BJ (cell line): ENCODE measurements at regions not wholly inside any gene's neighbourhood (a gene's known extent, or its start where the extent isn't known, plus 50 kb on each side); places are given as distances from the start of the nearest gene placed in this dataset.

Experiments
- CTCF ChIA-PET: fragments of 350-600 bp; formaldehyde crosslinking; extraction: SDS; loops from one replicate; lab custom pipeline; 2021; ENCODE audit warnings: antibody characterized with exemption, inconsistent platforms; lab: Yijun Ruan, JAX
- POLR2A ChIA-PET: fragments of 300-600 bp; sonication (Branson Sonifier 250); formaldehyde crosslinking; extraction: SDS; loops from one replicate; lab custom pipeline; 2021; ENCODE audit warnings: antibody characterized with exemption; lab: Charles Lee
- DNase-seq: peaks from one replicate; pipeline ENCODE4 v3.0.0-alpha.2; 2011; ENCODE audit warnings: low read depth
- H3K27me3 ChIP-seq: 2 replicates; pipeline ENCODE4 v1.6.0; 2011; ENCODE audit warnings: low read length; ENCODE audit not compliant: control insufficient read depth, insufficient read depth
- H3K36me3 ChIP-seq: 2 replicates; pipeline ENCODE4 v1.5.1; 2011; ENCODE audit warnings: low read length; ENCODE audit not compliant: control insufficient read depth, insufficient read depth
- H3K4me3 ChIP-seq: 2 replicates; pipeline ENCODE4 v1.5.1; 2011; ENCODE audit warnings: low read depth, mild to moderate bottlenecking, control low read depth, low read length
- TF ChIP-seq, protein P1 (sequence below): IDR thresholded peaks from 2 replicates; pipeline ENCODE4 v1.5.1; 2011; ENCODE audit warnings: low read depth, mild to moderate bottlenecking, control low read depth, inconsistent platforms, low read length, moderate library complexity; ENCODE audit not compliant: insufficient read depth

- TF ChIP-seq, protein P1, sequence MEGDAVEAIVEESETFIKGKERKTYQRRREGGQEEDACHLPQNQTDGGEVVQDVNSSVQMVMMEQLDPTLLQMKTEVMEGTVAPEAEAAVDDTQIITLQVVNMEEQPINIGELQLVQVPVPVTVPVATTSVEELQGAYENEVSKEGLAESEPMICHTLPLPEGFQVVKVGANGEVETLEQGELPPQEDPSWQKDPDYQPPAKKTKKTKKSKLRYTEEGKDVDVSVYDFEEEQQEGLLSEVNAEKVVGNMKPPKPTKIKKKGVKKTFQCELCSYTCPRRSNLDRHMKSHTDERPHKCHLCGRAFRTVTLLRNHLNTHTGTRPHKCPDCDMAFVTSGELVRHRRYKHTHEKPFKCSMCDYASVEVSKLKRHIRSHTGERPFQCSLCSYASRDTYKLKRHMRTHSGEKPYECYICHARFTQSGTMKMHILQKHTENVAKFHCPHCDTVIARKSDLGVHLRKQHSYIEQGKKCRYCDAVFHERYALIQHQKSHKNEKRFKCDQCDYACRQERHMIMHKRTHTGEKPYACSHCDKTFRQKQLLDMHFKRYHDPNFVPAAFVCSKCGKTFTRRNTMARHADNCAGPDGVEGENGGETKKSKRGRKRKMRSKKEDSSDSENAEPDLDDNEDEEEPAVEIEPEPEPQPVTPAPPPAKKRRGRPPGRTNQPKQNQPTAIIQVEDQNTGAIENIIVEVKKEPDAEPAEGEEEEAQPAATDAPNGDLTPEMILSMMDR: no peak
- H3K4me3 ChIP-seq: no peak overlapping the region
- H3K36me3 ChIP-seq: no peaks in the 10 kb centered on the region
- ChIA-PET POLR2A (no interaction called here), CTCF (no interaction called here)
- no peaks in the 10 kb centered on the region for H3K27me3 ChIP-seq
- no peak for DNase-seq
Measured at GRCh38 chr7:119105381-119105780, 880.9 kb downstream of the ANKRD7 start.

- Histone ChIP-seq H3K27me3 (no peaks in the 10 kb centered on the region), H3K4me3 (no peak overlapping the region), H3K36me3 (no peaks in the 10 kb centered on the region)
- no peak for DNase-seq
- TF ChIP-seq, protein P1: no peak
- CTCF ChIA-PET: no interaction called here
- POLR2A ChIA-PET: no interaction called here
Measured at GRCh38 chr7:119123326-119123725, 898.8 kb downstream of the ANKRD7 start.

GRCh38 chr7:119127706-119128105 lies 903.2 kb downstream of the ANKRD7 start:
- ChIA-PET CTCF (no interaction called here), POLR2A (no interaction called here)
- no peak for DNase-seq
- H3K36me3 ChIP-seq: no peaks in the 10 kb centered on the region
- TF ChIP-seq, protein P1: no peak
- H3K27me3 ChIP-seq: no peaks in the 10 kb centered on the region
- no peak overlapping the region for H3K4me3 ChIP-seq

- Histone ChIP-seq H3K36me3 (no peaks in the 10 kb centered on the region), H3K27me3 (no peaks in the 10 kb centered on the region), H3K4me3 (no peak overlapping the region)
- DNase-seq: no peak
- TF ChIP-seq, protein P1: no peak
- ChIA-PET POLR2A (no interaction called here), CTCF (no interaction called here)
Measured at GRCh38 chr7:119132436-119132835, 907.9 kb downstream of the ANKRD7 start.

- CTCF ChIA-PET: no interaction called here
- Histone ChIP-seq H3K27me3 (no peaks in the 10 kb centered on the region), H3K4me3 (no peak overlapping the region), H3K36me3 (no peaks in the 10 kb centered on the region)
- TF ChIP-seq, protein P1: no peak
- no peak for DNase-seq
- POLR2A ChIA-PET: no interaction called here
Measured at GRCh38 chr7:119167431-119167830, 942.9 kb downstream of the ANKRD7 start.
